Neural crest cell (in vitro differentiated cells): ENCODE measurements at regions not wholly inside any gene's neighbourhood (a gene's known extent, or its start where the extent isn't known, plus 50 kb on each side); places are given as distances from the start of the nearest gene placed in this dataset.

Experiments
- DNase-seq: peaks from one replicate; pipeline ENCODE4 v3.0.0; 2021; ENCODE audit warnings: low read depth, mixed read lengths, low spot score
- H3K27ac Mint-ChIP-seq: one replicate; pipeline ENCODE4 v1.8.0; 2021; ENCODE audit warnings: mild to moderate bottlenecking, mixed read lengths; ENCODE audit not compliant: unreplicated experiment
- H3K27me3 Mint-ChIP-seq: 2 replicates; pipeline ENCODE4 v1.8.0; 2021; ENCODE audit warnings: low read depth, mild to moderate bottlenecking, mixed read lengths
- H3K36me3 Mint-ChIP-seq: 2 replicates; pipeline ENCODE4 v1.8.0; 2021; ENCODE audit warnings: low read depth, mild to moderate bottlenecking, mixed read lengths
- H3K4me1 Mint-ChIP-seq: 2 replicates; pipeline ENCODE4 v1.8.0; 2021; ENCODE audit warnings: mixed read lengths
- H3K4me3 Mint-ChIP-seq: one replicate; pipeline ENCODE4 v1.8.0; 2021; ENCODE audit warnings: mild to moderate bottlenecking, mixed read lengths
- H3K9me3 Mint-ChIP-seq: 2 replicates; pipeline ENCODE4 v1.8.0; 2021; ENCODE audit warnings: mixed read lengths
- CTCF ChIP-seq: fragments of 200-600 bp; sonication (generic); conservative IDR thresholded peaks from 2 replicates; pipeline ENCODE4 v1.5.0; 2021; ENCODE audit warnings: antibody characterized with exemption, mild to moderate bottlenecking

- H3K36me3 Mint-ChIP-seq = no peaks in the 10 kb centered on the region
Measured at GRCh38 chr3:25103391-25103790, 324.7 kb upstream of the RARB start.

GRCh38 chr3:25107918-25108617, 320.0 kb upstream of the RARB start:
- no peak for DNase-seq
- no peak for TF ChIP-seq CTCF
- Mint-ChIP-seq H3K36me3 (no peaks in the 10 kb centered on the region), H3K27me3 (no peaks in the 10 kb centered on the region), H3K4me3 (no peak overlapping the region), H3K4me1 (peaks cover 21% of the 10 kb centered on the region), H3K9me3 (no peaks in the 10 kb centered on the region), H3K27ac (no peak overlapping the region)

More at GRCh38 chr3:25103391-25103790, 324.7 kb upstream of the RARB start:
- H3K9me3 Mint-ChIP-seq = no peaks in the 10 kb centered on the region
- no peak for DNase-seq
- H3K4me1 Mint-ChIP-seq = peaks cover 23% of the 10 kb centered on the region
- no peak overlapping the region for H3K4me3 Mint-ChIP-seq
- no peak overlapping the region for H3K27ac Mint-ChIP-seq
- no peaks in the 10 kb centered on the region for H3K27me3 Mint-ChIP-seq
- no peak for TF ChIP-seq CTCF

GRCh38 chr3:25110642-25111041, 317.4 kb upstream of the RARB start:
- Mint-ChIP-seq H3K27ac (no peak overlapping the region), H3K4me3 (no peak overlapping the region), H3K36me3 (no peaks in the 10 kb centered on the region), H3K27me3 (no peaks in the 10 kb centered on the region), H3K9me3 (no peaks in the 10 kb centered on the region), H3K4me1 (peaks cover 7% of the 10 kb centered on the region)
- no peak for DNase-seq
- no peak for TF ChIP-seq CTCF

GRCh38 chr3:25113891-25114290, 314.2 kb upstream of the RARB start:
- Mint-ChIP-seq H3K27me3 (no peaks in the 10 kb centered on the region), H3K9me3 (no peaks in the 10 kb centered on the region), H3K4me1 (peaks cover 4% of the 10 kb centered on the region), H3K36me3 (no peaks in the 10 kb centered on the region), H3K4me3 (no peak overlapping the region), H3K27ac (no peak overlapping the region)
- DNase-seq = no peak
- no peak for TF ChIP-seq CTCF

- Mint-ChIP-seq H3K4me3 (no peak overlapping the region), H3K9me3 (no peaks in the 10 kb centered on the region), H3K27me3 (no peaks in the 10 kb centered on the region), H3K4me1 (peaks cover 4% of the 10 kb centered on the region), H3K36me3 (no peaks in the 10 kb centered on the region), H3K27ac (no peak overlapping the region)
- DNase-seq = no peak
- no peak for TF ChIP-seq CTCF
Measured at GRCh38 chr3:25114532-25114931, 313.5 kb upstream of the RARB start.
